OCI-LY7 (cell line): ENCODE measurements at regions not wholly inside any gene's neighbourhood (a gene's known extent, or its start where the extent isn't known, plus 50 kb on each side); places are given as distances from the start of the nearest gene placed in this dataset.

Source experiments
- BruUV-seq: library from RNA; stranded (reverse); fragments of 400-500 nt; replicated peaks from 2 replicates; lab custom pipeline; 2021; lab: Mats Ljungman, UMichigan
- CTCF ChIA-PET: fragments of 300-600 bp; sonication (Branson Sonifier 250); formaldehyde crosslinking; loops from one replicate; lab custom pipeline; 2022; ENCODE audit warnings: antibody characterized with exemption; ENCODE audit not compliant: unreplicated experiment; lab: Charles Lee
- POLR2A ChIA-PET: fragments of 300-600 bp; sonication (Branson Sonifier 250); formaldehyde crosslinking; loops from one replicate; lab custom pipeline; 2022; ENCODE audit warnings: antibody characterized with exemption; lab: Charles Lee
- DNase-seq: peaks from one replicate; pipeline ENCODE4 v3.0.0-alpha.2; 2015; ENCODE audit warnings: low spot score
- H2AFZ ChIP-seq: fragments of 200-600 bp; sonication (generic), shearing (Covaris generic); 2 replicates; pipeline ENCODE4 v1.6.1; 2014; ENCODE audit warnings: mild to moderate bottlenecking, antibody characterized with exemption, low read length, moderate library complexity
- H3K27ac ChIP-seq: fragments of 200-600 bp; sonication (generic); 2 replicates; pipeline ENCODE4 v1.5.1; 2014; ENCODE audit warnings: mixed run types, low read depth, mild to moderate bottlenecking, moderate library complexity, low read length, inconsistent platforms; ENCODE audit not compliant: poor library complexity, severe bottlenecking
- H3K36me3 ChIP-seq: fragments of 200-600 bp; sonication (generic); 2 replicates; pipeline ENCODE4 v1.6.1; 2014; ENCODE audit warnings: mild to moderate bottlenecking, antibody characterized with exemption, low read length, moderate library complexity, mixed read lengths; ENCODE audit not compliant: insufficient read depth
- H3K4me1 ChIP-seq: fragments of 200-600 bp; sonication (generic); 2 replicates; pipeline ENCODE4 v1.5.1; 2014; ENCODE audit warnings: mild to moderate bottlenecking, low read length; ENCODE audit not compliant: insufficient read depth, poor library complexity, severe bottlenecking
- H3K4me2 ChIP-seq: fragments of 200-600 bp; sonication (generic); 2 replicates; pipeline ENCODE4 v1.6.1; 2014; ENCODE audit warnings: mild to moderate bottlenecking, low read length
- H3K4me3 ChIP-seq: fragments of 200-600 bp; sonication (generic); 2 replicates; pipeline ENCODE4 v1.5.1; 2014; ENCODE audit warnings: mild to moderate bottlenecking, low read depth, low read length; ENCODE audit not compliant: poor library complexity, severe bottlenecking
- H3K79me2 ChIP-seq: fragments of 200-600 bp; sonication (generic); 2 replicates; pipeline ENCODE4 v1.6.1; 2016; ENCODE audit warnings: low read depth, mild to moderate bottlenecking, low read length, moderate library complexity, mixed read lengths; ENCODE audit not compliant: insufficient read depth
- H3K9me2 ChIP-seq: fragments of 200-600 bp; sonication (generic); 2 replicates; pipeline ENCODE4 v1.6.1; 2016; ENCODE audit warnings: mild to moderate bottlenecking, low read length, mixed read lengths; ENCODE audit not compliant: insufficient read depth
- H3K9me3 ChIP-seq: fragments of 200-600 bp; sonication (generic); 2 replicates; pipeline ENCODE4 v1.6.1; 2014; ENCODE audit warnings: mild to moderate bottlenecking, mixed run types, low read length, mixed read lengths
- H4K20me1 ChIP-seq: fragments of 200-600 bp; sonication (generic); 2 replicates; pipeline ENCODE4 v1.6.1; 2014; ENCODE audit warnings: mild to moderate bottlenecking, antibody characterized with exemption, low read length, moderate library complexity, mixed read lengths; ENCODE audit not compliant: insufficient read depth
- CTCF ChIP-seq: fragments of 200-600 bp; sonication (generic); conservative IDR thresholded peaks from 2 replicates; pipeline ENCODE4 v1.5.1; 2014; ENCODE audit warnings: mild to moderate bottlenecking, antibody characterized with exemption, low read length, moderate library complexity, mixed read lengths
- EZH2phosphoT487 ChIP-seq: fragments of 200-600 bp; sonication (generic); IDR thresholded peaks from 2 replicates; pipeline ENCODE4 v1.6.1; 2018; ENCODE audit warnings: low read depth, borderline replicate concordance, mild to moderate bottlenecking, mixed run types, antibody characterized with exemption, low read length, moderate library complexity, mixed read lengths
- intact Hi-C: fragments of 100-400 bp; cut with micrococcal nuclease; formaldehyde crosslinking; loops from one replicate; pipeline ENCODE4 v1.10.0; 2022; ENCODE audit not compliant: unreplicated experiment

- BruUV-seq = no TSS peak
- Histone ChIP-seq H3K4me2 (no peak overlapping the region), H3K9me3 (no peaks in the 10 kb centered on the region), H3K27ac (no peak overlapping the region), H3K36me3 (no peaks in the 10 kb centered on the region), H3K79me2 (no peaks in the 10 kb centered on the region), H4K20me1 (no peaks in the 10 kb centered on the region), H2AFZ (no peak overlapping the region), H3K4me3 (no peak overlapping the region), H3K4me1 (no peaks in the 10 kb centered on the region), H3K9me2 (no peaks in the 10 kb centered on the region)
- ChIA-PET CTCF (no interaction called here), POLR2A (no interaction called here)
- no peak for DNase-seq
- no peak for TF ChIP-seq EZH2phosphoT487
- intact Hi-C loops = no loop called here
These were observed 51.4 kb upstream of the FZD10 start for GRCh38 chr12:130110914-130111313.

GRCh38 chr12:130111965-130112496 lies 50.2 kb upstream of the FZD10 start:
- no TSS peak for BruUV-seq
- Histone ChIP-seq H4K20me1 (no peaks in the 10 kb centered on the region), H3K79me2 (no peaks in the 10 kb centered on the region), H3K27ac (no peak overlapping the region), H2AFZ (no peak overlapping the region), H3K4me1 (no peaks in the 10 kb centered on the region), H3K36me3 (no peaks in the 10 kb centered on the region), H3K9me2 (no peaks in the 10 kb centered on the region), H3K4me3 (no peak overlapping the region), H3K9me3 (no peaks in the 10 kb centered on the region), H3K4me2 (no peak overlapping the region)
- POLR2A ChIA-PET = no interaction called here
- DNase-seq = no peak
- no peak for TF ChIP-seq CTCF
- no peak for TF ChIP-seq EZH2phosphoT487
- intact Hi-C loops = no loop called here
- CTCF ChIA-PET = no interaction called here
